ENCODE measurements at regions not wholly inside any gene's neighbourhood (a gene's known extent, or its start where the extent isn't known, plus 50 kb on each side); places are given as distances from the start of the nearest gene placed in this dataset.

DNA sequence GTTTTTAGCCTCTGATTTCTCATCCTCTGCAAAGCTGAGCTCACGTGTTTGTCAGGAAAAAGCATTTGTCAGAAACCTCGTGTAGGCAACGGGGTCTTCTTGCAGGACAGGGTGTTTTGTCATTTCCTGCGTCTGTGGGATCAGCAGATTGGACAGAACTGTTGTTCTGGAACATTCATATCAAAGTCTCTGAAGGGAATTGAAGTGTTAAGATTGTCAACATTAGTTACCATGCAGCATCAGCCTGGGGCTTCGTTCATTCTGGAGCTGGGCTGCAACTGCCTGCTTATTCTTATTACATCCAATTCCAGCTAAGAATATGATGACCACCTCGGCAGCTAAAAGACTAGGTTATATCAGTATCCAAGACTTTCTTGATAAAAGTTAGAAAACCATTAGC, 71.0 kb upstream of the RALGAPA2 start:
- H3K27ac ChIP-seq: no peak overlapping the region
- TF ChIP-seq, protein P1, sequence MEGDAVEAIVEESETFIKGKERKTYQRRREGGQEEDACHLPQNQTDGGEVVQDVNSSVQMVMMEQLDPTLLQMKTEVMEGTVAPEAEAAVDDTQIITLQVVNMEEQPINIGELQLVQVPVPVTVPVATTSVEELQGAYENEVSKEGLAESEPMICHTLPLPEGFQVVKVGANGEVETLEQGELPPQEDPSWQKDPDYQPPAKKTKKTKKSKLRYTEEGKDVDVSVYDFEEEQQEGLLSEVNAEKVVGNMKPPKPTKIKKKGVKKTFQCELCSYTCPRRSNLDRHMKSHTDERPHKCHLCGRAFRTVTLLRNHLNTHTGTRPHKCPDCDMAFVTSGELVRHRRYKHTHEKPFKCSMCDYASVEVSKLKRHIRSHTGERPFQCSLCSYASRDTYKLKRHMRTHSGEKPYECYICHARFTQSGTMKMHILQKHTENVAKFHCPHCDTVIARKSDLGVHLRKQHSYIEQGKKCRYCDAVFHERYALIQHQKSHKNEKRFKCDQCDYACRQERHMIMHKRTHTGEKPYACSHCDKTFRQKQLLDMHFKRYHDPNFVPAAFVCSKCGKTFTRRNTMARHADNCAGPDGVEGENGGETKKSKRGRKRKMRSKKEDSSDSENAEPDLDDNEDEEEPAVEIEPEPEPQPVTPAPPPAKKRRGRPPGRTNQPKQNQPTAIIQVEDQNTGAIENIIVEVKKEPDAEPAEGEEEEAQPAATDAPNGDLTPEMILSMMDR (IDR thresholded peaks at IDR 0.05): no peak
- no peak for TF ChIP-seq ZFX (IDR thresholded peaks at IDR 0.05; ENCODE audit: borderline replicate concordance)

DNA sequence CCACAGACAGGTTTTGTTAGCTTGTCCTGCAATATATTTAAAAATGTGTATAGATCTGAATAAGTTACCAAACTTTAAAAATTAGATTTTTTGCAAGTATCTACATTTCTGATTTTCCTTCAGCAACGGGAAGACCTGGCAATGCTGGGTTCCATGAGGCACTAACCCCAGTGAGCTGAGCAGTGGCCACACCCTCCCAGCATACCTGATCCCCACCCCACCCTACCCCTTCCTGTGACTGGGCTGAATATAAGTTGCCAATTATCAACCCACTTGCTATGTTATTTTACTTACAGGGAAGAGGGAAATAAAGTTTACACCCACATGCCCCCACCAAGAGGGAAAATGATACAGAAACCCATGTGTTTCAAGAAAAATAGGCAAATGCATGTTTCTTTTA, 70.3 kb upstream of the RALGAPA2 start:
- no peak overlapping the region for H3K27ac ChIP-seq
- no peak for TF ChIP-seq ZFX (IDR thresholded peaks at IDR 0.05; ENCODE audit: borderline replicate concordance)
- TF ChIP-seq, protein P1 (IDR thresholded peaks at IDR 0.05): no peak

DNA sequence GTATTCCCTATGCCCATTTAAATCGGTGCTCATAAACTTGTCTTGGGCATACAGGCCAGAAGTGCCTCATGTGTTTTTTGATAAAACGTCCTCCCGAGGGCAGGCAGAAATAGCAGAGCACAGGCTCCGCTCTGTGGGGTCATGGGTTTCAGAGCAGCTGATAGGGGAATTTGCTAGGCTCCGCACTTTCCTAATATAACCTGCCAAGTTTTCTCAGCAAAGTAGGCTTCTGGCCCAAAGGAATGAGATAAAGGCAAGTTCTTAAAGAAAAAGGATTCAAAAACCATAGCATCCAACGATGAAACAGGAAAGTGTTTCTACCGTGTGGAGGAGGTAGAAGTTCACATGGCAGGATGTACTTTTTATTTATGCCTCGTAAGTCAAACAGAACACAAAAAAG, 69.8 kb upstream of the RALGAPA2 start:
- TF ChIP-seq, protein P1 (IDR thresholded peaks at IDR 0.05): no peak
- no peak for TF ChIP-seq ZFX (IDR thresholded peaks at IDR 0.05; ENCODE audit: borderline replicate concordance)
- no peak overlapping the region for H3K27ac ChIP-seq

DNA sequence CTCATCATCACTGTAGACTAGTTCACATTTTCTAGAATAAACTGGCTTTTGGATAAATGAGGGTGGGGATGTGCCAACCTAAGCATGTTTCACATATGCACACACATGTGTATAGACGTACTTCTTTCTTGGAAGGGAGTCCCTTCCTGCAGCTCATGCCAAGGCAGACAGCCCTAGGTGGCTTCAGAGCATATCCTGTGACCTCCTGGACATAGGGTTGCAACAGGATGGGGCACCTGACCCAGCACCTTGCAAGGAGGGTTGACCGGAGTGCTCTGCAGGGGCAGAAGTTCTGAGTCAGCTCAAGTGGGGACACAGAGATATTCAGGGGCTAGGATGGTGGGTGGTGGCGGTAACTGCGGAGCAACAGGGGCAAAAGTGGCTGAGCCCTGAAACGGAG, 68.6 kb upstream of the RALGAPA2 start:
- no peak for TF ChIP-seq ZFX (IDR thresholded peaks at IDR 0.05; ENCODE audit: borderline replicate concordance)
- TF ChIP-seq, protein P1 (IDR thresholded peaks at IDR 0.05): no peak

DNA sequence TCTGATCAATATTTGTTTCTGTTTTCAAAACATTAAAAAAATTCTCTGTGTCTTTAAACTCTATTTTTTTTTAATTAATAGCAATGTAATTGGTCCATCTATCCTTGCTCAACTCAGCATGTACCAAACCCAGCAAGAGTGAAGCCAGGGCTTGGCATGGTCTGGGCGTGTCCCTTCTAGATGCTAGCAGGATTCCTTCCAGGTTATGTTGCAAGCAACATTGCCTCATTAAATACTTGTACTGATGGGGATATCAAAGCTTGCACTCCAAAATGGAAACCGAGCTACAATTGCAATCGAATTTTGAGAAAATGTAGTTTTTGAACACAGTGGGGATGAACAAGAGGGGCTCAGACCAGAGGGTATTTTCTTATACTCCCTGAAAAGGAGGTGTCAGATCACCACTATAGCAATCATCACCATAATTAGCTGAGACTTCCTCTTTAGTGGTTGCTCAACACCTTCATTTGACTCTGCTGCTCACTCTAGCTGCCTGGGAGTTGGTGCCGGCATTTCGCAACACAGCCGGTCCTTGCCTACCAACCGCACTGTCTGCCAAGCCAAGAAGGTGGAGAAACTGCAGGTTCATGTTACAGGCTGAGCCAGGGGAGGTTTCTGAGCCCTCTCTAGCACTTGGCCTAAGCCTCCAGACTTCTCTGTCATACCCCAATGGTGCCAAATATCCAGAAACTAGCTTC, 67.8 kb upstream of the RALGAPA2 start:
- no peak overlapping the region for H3K27ac ChIP-seq
- TF ChIP-seq, protein P1 (IDR thresholded peaks at IDR 0.05): no peak
- TF ChIP-seq ZFX (IDR thresholded peaks at IDR 0.05; ENCODE audit: borderline replicate concordance): no peak

More for the DNA sequence above, 68.6 kb upstream of the RALGAPA2 start:
- H3K27ac ChIP-seq: no peak overlapping the region

DNA sequence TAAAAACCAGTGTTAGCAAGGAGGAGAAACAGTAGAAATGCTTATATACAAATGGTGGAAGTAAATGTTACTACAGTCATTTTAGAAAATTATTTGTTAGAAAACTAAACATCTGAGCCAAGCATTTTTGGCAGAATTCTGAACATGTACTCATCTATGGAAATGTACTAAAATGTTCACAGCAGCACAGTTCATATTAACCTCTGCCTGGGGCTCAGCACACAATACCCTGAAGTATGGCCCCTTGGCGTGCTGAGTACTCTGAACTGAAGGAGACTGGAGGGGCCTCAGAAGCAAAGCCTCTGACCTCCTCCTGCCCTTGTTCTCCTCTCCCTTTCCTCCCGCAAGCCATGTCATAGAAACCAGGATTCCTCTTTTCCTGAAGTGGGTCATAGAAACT, 66.2 kb upstream of the RALGAPA2 start:
- TF ChIP-seq, protein P1 (IDR thresholded peaks at IDR 0.05): no peak
- no peak for TF ChIP-seq ZFX (IDR thresholded peaks at IDR 0.05; ENCODE audit: borderline replicate concordance)
- no peak overlapping the region for H3K27ac ChIP-seq

DNA sequence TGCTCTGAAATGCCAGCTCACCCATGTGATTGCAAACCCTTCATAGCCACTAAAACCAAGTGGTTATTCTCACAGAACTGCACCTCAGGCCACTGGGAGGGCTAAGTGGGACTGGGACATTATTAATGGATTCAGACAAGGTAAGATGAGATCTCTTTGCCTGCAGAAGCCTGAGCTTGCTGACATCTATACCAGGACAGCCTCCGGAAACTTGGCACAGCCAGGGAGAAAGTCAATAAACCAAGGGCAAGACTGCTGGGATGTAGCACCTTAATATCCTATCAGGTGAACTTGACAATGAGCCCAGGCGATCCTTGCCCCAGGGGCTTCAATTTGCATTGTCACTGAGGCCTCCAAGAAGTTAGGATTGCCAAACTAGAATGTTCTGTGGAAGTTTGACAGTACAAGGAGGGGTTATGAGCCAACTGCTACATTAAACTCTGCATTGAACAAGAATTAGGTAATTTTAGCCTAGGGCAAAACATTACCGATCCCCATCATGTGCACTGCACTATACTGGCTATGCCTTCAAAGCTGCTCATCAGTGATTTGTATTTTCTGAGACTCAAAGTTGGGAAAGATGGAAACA, 60.1 kb upstream of the RALGAPA2 start:
- TF ChIP-seq, protein P1 (IDR thresholded peaks at IDR 0.05): no peak
- TF ChIP-seq ZFX (IDR thresholded peaks at IDR 0.05; ENCODE audit: borderline replicate concordance): no peak
- H3K27ac ChIP-seq: no peak overlapping the region

Data from 22Rv1 (cell line).